GM18502 (cell line): ENCODE measurements at regions not wholly inside any gene's neighbourhood (a gene's known extent, or its start where the extent isn't known, plus 50 kb on each side); places are given as distances from the start of the nearest gene placed in this dataset.
A peak's percentile ranks its signal among the peaks of the same experiment; 100 is the strongest.

Experiments used
- ATAC-seq: cut with Tn5 transposase; IDR thresholded peaks from one replicate; pipeline ENCODE4 v1.9.1; 2021; ENCODE audit warnings: mild to moderate bottlenecking; ENCODE audit not compliant: unreplicated experiment, poor library complexity

DNA sequence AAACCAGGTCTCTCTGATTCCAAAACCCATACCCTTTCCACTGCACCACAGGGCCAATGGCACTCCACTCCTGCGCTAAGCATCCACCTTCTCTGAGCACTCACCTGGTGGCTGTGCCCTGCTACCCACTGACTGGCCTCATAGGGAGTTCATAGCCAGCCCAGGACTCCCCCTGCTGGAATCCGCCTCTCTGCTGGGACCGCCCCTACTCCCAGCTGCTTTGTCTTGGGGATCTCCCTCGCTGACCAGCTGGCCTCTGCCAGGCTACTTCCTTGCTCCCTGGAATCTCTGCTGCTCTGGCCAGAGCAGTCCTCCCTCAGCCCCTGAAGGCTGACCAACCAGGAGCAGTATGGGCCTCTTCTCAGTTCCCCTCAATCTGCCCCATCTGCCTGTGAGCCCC is 129.7 kb downstream of the FAXC start:
- peak; percentile 93 for ATAC-seq

DNA sequence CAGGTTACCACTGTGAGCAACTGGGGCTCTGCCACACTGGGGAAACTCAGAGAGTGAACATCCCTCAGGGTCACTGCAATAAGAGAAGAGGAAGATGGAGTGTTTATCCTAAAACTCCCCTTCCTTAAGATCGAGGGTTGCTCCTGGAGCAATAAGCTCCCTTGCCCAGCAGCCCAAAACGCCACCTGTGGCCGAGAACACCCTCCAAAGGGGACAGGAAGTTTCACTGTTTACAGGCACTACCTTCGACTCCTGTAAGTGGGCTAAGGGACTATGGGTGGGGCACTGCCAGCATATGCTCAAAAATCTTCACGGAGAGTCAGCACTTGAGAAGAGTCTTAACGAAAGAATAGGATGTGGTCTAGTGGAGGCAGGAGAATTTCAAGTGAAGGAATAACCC is 132.5 kb downstream of the FAXC start:
- ATAC-seq = no peak

DNA sequence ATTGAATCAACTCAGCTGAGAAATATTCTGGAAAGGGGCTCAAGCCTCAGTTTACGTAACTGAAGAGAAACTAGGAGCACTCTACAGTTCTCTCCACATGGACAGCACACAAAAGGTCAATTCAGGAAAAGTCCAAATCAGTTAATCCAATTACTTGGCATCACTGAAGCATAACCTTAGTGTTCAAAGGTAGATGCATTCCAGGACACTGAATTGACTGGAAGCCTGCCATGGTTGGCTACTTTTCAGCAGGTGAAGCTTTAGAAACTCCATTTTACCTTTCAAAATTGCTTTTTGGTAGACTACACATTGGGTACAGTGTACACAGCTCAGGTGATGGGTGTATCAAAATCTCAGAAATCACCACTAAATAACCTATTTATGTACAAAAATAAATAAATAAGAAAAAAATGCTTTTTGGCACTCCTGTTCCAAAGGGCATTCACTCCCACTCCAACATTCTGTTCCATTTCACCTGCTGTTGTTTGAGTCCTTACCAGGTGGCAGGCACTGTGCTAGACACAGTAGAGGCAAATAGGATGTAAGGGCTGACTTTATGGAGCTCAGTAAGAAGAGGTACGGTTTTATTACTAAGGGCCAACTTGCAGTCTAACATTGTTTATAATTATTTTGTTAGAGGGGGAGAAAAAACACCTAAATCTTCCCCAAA is 153.4 kb downstream of the FAXC start:
- no peak for ATAC-seq

DNA sequence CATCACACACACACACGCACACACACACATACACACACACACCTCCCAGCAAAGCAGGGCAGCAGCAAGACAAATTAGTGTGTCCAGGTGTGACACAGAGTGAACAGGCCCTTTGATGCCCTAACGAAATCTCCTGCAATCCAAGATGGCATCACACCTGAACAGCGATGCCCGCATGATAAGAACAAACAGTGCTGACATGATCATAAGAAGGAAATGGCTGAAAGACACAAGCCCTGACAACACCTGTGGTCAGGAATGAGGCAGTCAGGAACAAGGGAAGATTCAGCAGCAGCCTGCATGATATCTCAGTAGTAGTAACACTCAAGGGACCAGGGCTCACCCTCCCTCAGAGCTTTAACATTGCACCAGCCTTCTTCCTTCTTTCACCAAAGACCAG is 156.9 kb downstream of the FAXC start:
- ATAC-seq = no peak

DNA sequence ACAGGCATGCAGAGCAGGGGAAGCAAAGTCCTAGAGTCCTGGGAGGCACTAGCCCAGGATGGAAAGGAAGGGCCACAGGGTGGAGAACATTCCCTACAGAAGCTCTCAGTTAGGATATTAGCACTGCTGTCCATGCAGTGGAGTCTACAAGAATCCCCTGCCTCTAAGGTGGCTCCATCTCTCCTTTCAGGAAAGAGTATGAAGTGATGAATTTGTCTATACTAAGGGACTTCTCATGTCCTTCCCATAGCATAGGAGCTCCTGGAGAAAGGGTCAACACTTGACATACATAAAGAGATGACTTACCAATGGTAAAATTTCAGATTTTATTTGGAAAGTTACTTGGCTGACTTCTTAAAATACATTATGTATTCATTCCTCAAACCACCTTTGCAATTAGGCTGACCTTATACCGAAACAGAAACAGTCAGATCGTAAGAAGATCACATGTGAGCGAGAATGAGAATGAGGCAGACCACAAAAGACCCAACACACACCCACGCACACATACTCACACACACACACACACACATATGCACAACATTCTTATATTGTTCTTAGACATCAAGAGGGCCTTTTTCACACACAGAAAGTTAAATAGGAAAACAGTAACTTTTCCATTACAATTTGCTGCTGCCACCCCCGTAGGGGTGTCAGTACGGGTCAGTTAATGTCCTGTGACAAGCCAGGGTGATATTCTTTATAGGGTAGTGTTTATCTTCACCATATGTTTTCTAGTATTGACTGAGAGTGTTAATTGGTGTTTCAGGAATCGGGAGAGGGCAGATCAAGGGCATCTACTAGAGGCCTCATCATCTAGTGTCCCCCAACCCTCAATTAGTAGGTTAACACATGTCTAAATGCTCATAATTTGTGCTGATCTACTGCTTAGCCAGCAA is 159.4 kb downstream of the FAXC start:
- ATAC-seq = peak; percentile 99

DNA sequence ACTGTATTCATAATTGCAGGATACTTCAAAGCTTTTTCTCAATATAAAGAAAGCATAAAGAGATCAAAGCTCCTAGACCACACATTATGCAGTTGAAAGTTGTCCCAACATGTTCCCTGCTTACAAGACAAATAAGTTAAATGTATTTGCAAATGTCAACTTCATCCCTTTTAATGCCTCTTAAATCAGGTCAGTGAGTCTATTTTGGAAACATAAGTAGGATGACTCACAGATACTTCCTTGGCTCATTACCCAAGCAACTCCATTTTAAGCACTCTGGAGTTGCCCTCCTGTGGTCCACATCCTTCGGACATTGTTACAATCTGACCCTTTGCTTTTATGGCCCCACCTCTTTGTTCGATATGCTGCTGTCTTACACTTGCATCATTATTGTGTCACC is 162.0 kb downstream of the FAXC start:
- ATAC-seq = no peak

DNA sequence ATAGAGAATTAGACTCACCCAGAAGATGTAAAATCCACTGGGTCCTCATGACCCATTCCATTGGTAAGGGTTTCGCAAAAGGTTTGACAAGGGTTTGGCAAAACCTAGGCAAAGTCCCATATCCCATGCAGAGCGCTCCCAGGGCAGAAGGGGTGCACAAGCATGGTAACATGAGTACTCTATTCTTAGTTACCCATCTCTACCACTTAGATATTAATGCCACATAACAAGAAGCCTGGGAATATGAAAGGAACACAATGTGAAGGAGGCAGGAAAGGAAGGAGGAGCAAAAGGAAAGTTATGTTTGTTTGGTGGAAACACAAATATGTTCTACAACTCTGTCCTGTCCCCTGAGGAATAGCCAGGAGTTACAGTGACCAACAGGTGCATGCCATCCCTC is 163.1 kb downstream of the FAXC start:
- no peak for ATAC-seq

DNA sequence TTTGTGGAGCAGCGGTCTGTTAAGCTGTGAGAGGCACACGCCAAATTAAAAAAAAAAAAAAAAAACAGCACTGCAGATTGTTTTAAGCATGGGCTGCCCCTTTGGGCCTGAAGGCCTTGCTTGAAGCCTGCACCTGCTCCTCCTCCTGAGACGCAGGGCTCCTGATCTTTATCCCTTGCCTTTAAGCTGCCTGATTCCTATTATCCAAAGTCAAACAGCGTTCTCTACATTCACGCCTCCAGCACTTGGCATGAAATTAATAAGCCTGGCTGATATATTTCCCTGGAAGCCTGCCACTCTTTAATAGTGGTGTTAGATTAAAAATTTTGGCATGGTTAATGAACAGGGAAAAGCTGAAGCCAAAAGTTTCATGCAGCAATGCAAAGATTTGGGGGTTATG is 163.9 kb downstream of the FAXC start:
- ATAC-seq = no peak

DNA sequence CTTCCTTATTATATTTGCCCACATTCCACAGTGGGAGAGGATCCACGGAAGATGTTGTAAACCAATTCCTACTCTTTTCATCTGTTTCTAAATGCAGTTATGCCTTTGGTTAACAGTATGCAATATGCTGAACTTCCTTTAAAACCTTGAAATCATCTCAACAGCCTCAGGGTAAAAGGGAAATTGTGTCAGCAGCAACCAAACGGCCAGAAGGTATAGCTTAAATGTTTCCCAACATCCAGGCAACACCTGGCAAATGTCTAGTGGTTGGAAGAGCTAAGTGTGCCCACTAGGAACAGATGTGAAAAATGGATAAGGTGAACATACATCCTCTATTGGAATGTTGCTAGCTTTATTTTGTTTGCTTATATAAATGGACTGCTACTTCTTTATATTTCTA is 164.8 kb downstream of the FAXC start:
- no peak for ATAC-seq

DNA sequence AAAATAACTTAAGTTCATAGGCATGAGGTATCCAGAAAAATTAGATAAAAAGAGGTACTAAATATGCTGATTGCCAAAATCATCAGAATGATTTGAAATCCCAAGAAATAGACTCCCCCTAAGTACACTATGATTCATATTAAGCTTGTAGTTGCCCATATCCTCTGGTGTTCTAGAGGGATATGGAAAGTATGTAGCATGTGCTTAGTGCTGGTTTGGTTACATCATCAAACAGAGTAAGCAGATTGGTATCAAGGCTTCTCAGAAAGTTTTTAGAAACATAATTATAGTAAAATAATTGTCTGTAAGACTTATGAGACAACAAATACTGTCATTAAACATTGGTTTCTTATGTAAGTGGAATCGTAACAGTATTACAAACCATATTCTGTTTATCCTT is 166.4 kb downstream of the FAXC start:
- ATAC-seq = no peak

DNA sequence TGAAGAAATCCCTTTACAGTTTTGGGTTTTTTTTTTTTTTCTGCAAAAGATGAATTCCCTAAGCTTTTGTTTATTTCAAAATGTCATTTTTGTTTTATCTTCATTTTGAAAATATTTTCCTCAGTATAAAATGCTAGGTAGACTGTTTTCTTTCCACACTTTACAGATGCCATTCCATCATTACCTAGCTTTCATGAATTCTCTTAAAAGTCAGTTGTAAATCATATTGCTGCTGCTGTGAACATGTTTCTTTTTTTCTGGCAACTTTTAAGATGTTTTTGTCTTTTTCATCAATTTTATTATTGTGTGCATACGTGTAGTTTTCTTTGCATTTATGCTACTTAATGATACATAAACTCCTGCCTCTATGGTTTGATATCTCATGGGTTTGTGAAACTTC is 168.3 kb downstream of the FAXC start:
- ATAC-seq = no peak

DNA sequence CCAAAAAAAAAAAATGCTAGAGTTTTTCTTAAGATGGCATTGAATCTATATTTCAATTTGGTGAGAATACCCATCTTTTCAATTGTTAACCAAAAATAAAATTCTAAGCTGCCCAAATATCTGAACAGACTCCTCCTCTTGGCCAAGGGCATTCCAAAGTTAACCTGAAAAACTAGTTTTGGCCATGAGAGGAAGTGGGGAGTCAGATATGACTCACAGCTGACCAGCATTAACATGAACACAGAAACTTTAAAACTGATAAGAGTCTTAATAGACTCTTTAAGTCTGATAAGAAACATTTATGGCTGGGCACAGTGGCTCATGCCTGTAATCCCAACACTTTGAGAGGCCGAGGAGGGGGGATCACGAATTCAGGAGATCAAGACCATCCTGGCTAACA is 171.3 kb downstream of the FAXC start:
- ATAC-seq = peak; percentile 64

DNA sequence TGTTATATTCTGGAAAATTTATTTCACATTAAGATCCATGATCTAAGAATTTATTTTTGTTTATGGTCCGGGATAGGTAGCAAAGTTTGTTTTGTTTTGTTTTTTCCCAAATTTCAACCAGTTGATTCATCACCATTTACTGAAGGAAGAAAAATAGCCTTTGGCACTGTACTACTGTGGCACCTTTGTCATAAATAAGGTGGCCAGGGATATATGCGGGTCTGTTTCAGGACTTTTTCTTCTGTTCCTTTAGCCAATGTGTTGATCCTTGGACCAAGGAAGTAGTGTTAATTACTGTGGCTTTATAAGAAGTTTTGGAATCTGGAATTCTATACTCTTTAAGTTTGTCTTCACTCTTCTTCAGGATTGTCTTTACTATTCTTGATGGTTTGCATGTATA is 171.7 kb downstream of the FAXC start:
- no peak for ATAC-seq

DNA sequence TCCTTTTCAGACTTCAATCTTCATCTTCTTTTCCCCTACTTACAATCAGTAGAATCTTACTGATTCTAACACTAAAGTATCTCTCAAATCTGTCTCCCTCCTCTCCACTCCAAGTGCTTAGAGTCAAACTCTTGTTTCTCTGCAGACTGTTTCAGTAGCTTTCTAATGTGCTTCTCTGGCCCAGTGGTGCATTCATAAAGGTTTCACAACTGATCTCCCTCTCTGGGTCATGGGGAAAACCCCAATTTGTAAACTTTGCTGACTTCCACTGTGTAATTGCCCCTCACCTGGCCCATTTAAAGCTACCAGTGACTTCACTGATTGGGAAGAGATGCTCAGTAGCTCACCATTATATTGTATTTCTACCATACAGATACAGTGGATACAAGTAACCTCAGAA is 183.6 kb downstream of the FAXC start:
- peak; percentile 81 for ATAC-seq

DNA sequence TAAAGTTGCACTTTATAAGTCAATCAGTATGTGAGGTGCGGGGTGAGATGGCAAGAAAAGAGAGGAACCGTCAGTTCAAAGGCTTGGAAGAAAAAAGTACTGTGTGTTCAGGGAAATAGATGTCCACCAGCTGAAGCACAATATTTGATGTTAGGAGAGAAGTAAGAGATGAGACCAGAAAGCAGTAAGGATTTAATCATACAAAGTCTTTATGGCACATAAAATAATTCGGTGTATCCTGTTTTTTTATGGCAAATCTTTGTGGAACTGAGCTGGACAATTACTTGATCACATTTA is 197.2 kb downstream of the FAXC start:
- no peak for ATAC-seq

DNA sequence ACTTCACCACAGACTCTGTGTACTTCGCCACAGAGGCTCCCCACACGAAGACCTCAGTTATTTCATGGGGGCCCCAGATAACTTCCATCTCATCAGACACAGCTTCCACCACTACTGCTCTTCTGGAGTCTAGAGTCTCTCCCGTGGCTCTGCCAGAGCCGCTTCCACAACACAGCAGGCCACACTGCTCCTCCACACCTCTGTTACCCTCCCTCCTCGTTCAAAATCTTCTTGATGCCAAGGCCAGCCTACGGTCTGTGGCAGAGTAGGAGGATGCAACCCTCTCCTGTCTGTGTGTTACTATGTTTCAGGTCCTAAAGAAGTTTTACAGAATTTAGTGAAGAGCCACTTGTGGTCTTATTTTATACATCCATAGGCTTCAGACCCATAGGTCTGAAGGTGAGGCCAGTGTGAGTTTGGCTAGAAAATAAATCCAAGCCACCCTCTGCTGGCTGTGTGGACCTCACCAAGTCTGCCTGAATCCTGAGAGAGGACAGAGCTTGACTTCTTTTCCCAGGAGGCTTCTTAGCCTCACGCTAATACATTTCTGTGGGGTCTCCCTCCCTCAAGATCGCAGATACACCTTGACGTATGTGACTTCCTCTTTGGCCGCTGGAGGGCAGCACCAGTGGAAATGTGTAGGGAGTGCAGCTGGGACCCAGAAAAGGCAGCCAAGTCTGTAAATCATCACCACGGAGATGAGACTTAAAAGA is 197.7 kb downstream of the FAXC start:
- peak; percentile 92 for ATAC-seq

DNA sequence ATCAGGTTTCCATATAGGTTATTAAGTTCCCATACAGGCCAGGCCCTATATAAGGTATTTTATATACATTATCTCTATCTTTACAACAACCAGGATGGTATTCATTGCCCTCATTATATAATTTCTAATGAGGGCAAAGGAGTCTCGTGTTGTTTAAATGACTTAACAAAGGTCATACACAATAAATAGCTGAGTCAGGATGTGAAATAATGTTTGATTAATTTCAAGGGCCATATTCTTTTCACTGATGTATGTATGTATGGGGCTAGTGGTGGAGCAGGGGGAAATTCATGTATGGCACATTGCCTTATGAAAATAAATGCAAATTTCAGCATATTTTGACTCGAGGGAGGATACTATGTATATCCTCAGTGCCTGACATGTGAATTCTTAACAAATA is 200.7 kb downstream of the FAXC start:
- no peak for ATAC-seq

DNA sequence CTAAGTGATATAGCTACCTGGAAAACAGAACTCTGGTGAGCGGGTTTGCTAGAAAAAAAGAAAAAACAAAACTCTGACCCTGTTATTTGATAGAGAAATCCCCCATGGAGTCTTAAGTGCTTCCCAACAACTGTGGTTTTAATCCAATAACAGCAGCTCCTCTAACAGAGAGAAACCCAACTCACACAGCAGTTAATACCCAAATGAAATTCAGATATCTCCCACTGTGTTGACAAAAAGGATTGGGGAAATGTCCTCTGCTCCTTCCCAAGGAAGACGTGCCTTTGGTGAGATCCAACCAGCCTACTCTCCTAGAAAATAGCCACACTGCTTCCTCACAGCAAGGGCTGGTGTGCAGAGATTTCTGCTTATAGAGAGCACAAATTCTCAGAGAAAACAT is 200.4 kb upstream of the FBXL4 start:
- no peak for ATAC-seq

DNA sequence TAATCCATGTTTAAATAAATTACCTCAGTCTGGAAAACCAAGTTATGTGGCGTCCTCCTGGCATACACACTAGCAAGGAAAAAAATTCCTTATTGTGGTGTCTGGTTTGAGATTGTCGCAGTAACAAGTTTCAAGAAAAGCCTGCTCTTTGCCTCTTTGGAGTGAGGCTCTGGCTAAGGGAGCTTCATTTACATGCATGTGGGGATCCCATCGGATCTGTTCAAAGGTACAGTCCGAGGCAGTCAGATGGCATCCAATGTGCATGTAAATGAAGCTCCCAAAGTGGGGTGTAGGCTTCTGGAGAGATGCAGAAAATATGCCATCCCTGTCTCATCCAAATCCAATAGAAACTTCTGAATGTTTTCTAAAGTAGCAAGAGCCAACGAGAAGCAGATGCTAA is 199.5 kb upstream of the FBXL4 start:
- ATAC-seq = no peak

DNA sequence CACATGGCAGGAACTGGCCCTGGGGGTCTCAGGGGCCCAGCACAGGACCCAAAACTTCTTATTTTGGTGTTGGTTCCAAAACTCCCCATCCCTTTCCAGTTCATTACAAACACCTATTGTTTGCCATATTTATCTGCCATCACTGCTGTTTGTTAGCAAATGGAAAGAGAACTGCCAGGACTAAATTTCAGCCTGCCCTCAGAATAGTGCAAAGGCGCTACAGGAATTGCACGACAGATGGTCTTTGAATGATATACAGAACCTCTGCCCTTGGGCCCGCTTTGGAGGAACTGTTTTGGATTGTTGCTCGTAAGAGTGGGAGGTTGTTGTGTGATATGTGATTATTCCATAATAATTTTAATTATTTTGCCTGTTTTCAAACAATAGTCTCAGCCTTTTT is 199.0 kb upstream of the FBXL4 start:
- ATAC-seq = no peak

DNA sequence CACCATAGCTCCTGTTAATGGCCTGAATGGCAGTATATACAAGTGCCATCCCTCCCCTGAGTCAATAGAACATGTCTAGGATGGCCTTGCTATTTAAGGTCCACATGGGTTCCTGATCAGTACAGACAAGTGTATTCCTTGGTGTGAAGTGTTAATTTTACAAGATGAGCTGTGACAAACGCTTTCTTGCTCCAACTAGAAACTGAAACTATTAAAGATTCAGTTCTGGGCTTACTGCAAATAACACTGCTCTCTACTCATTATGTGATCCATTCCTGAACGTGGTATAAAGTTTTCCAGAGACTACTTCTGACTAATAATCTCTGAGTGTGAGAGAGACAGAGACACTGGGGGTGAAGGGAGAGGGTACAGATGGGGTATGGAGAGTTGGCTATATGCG is 198.0 kb upstream of the FBXL4 start:
- ATAC-seq = no peak
